ENCODE measurements at regions not wholly inside any gene's neighbourhood (a gene's known extent, or its start where the extent isn't known, plus 50 kb on each side); places are given as distances from the start of the nearest gene placed in this dataset.

GRCh38 chr6:74750826-74751225 lies 455.0 kb downstream of the COL12A1 start:
- Mint-ChIP-seq H3K27ac (no peak overlapping the region), H3K27me3 (no peaks in the 10 kb centered on the region), H3K36me3 (no peaks in the 10 kb centered on the region), H3K4me1 (no peaks in the 10 kb centered on the region), H3K9me3 (peaks cover 0 to 2% (median 0%) of the 10 kb centered on the region in 7 donors), H3K4me3 (no peak overlapping the region)
- ATAC-seq (ENCODE audit: low read depth in 2 of 2) (no peak), DNase-seq (no peak)
- H3K4me3 ChIP-seq (ENCODE audit: low read depth, low read length) = no peak overlapping the region
- H3K36me3 ChIP-seq (ENCODE audit: control insufficient read depth, insufficient read depth, low read length) = no peaks in the 10 kb centered on the region
- H3K4me1 ChIP-seq (ENCODE audit: control insufficient read depth, insufficient read depth, low read length, poor library complexity, severe bottlenecking) = no peaks in the 10 kb centered on the region
- no peak overlapping the region for H3K27ac ChIP-seq (ENCODE audit: insufficient read depth, low read length, poor library complexity, severe bottlenecking)
- no peaks in the 10 kb centered on the region for H3K27me3 ChIP-seq (ENCODE audit: control insufficient read depth, insufficient read depth, low read length)
- no peaks in the 10 kb centered on the region for H3K9me3 ChIP-seq (ENCODE audit: control insufficient read depth in 2 of 2, low read length in 2 of 2)

DNA sequence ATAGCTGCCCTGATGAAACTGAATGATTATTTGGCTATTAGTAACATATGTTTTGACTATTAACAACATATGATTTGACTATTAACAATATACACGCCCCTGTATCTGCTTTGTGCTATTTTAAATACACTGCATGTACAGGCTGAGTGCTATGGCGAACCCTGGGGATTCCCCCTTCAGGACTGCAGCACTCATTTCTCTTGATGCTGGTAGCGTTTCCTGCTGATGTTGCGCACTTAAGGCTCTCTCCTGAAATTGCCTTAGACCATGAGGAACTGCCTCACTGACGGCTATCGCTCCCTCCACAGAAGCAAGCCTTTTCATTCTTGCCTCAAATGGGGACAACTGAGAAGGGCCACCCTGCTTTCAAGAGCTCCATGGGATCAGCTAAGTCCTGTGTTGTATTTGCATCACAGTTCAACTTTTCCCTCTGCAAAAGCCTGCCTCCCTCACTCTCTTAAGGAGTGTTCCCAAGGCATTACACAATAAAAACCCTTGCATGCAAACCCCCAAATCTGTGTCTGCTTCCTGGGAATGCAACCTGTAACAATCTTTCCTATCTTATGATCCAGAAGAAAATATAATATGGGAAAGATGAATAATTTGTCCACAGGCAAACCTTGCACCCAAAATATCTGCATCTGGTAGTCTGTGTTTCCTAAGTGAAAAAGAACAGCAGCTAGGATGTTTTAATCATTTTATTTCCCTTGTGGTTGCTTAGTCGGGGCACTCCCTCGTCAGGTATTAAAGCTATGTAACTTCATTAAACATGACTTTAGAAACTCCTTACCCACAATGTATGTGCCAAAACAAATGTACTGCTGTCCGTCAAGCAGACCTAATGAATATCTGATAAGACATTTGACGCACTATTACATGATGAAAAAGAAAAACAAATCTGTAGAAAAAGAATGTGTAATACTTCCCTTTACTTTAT lies 456.4 kb downstream of the COL12A1 start:
- Mint-ChIP-seq H3K27ac (no peak overlapping the region), H3K27me3 (no peaks in the 10 kb centered on the region), H3K36me3 (no peaks in the 10 kb centered on the region), H3K4me3 (no peak overlapping the region), H3K4me1 (no peaks in the 10 kb centered on the region), H3K9me3 (peaks cover 0 to 2% (median 0%) of the 10 kb centered on the region in 7 donors)
- Histone ChIP-seq H3K36me3 (ENCODE audit: control insufficient read depth, insufficient read depth, low read length) (no peaks in the 10 kb centered on the region), H3K4me1 (ENCODE audit: control insufficient read depth, insufficient read depth, low read length, poor library complexity, severe bottlenecking) (no peaks in the 10 kb centered on the region), H3K27me3 (ENCODE audit: control insufficient read depth, insufficient read depth, low read length) (no peaks in the 10 kb centered on the region), H3K27ac (ENCODE audit: insufficient read depth, low read length, poor library complexity, severe bottlenecking) (no peak overlapping the region), H3K9me3 (ENCODE audit: control insufficient read depth in 2 of 2, low read length in 2 of 2) (no peaks in the 10 kb centered on the region), H3K4me3 (ENCODE audit: low read depth, low read length) (no peak overlapping the region)
- no peak for DNase-seq
- ATAC-seq (ENCODE audit: low read depth in 2 of 2) = no peak

GRCh38 chr6:74745670-74746069 lies 460.2 kb downstream of the COL12A1 start:
- Histone ChIP-seq H3K4me1 (ENCODE audit: control insufficient read depth, insufficient read depth, low read length, poor library complexity, severe bottlenecking) (no peaks in the 10 kb centered on the region), H3K36me3 (ENCODE audit: control insufficient read depth, insufficient read depth, low read length) (no peaks in the 10 kb centered on the region), H3K27ac (ENCODE audit: insufficient read depth, low read length, poor library complexity, severe bottlenecking) (no peak overlapping the region), H3K9me3 (ENCODE audit: control insufficient read depth in 2 of 2, low read length in 2 of 2) (no peaks in the 10 kb centered on the region), H3K27me3 (ENCODE audit: control insufficient read depth, insufficient read depth, low read length) (no peaks in the 10 kb centered on the region), H3K4me3 (ENCODE audit: low read depth, low read length) (no peak overlapping the region)
- DNase-seq (no peak), ATAC-seq (ENCODE audit: low read depth in 2 of 2) (no peak)
- no peak overlapping the region for H3K27ac Mint-ChIP-seq
- peaks cover 0 to 3% (median 0%) of the 10 kb centered on the region in 7 donors for H3K9me3 Mint-ChIP-seq
- H3K27me3 Mint-ChIP-seq = no peaks in the 10 kb centered on the region
- H3K4me3 Mint-ChIP-seq = no peak overlapping the region
- H3K36me3 Mint-ChIP-seq = no peaks in the 10 kb centered on the region
- no peaks in the 10 kb centered on the region for H3K4me1 Mint-ChIP-seq

DNA sequence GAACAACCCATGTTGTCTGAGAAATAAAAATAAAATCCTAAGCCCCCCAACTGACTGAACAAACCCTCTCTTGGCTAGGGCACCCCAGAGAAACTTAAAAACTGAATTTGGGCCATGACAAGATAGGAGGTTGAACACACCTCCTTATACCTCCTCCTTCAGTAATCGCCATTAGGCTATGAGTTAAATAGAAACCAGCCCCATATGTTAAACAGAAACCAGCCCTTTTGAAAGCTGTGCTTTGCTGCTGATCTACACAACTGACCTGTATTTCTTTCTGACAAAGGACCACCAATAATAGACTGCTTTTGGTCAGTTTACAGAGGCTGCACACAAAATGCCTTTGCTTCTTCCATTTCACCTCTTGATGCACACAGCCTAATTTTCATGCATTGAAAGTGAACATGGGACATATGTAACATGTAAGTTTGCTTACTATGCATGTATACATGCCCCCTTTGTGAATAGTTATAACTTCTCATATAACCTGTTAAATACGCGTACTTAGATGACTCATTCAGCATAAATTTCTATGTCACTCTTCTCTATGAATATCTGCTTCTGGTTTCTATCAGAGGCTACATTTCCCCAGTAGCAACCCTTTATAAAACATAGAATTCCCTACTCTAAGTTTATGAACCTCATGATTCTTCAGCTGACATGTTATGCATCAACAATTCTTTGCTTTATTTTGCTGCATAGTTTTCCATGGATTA lies 462.9 kb downstream of the COL12A1 start:
- ATAC-seq (ENCODE audit: low read depth in 2 of 2) (no peak), DNase-seq (no peak)
- no peak overlapping the region for H3K27ac ChIP-seq (ENCODE audit: insufficient read depth, low read length, poor library complexity, severe bottlenecking)
- no peaks in the 10 kb centered on the region for H3K27me3 ChIP-seq (ENCODE audit: control insufficient read depth, insufficient read depth, low read length)
- Mint-ChIP-seq H3K36me3 (no peaks in the 10 kb centered on the region), H3K9me3 (peaks cover 0 to 4% (median 0%) of the 10 kb centered on the region in 7 donors), H3K27ac (no peak overlapping the region), H3K4me3 (no peak overlapping the region), H3K4me1 (no peaks in the 10 kb centered on the region), H3K27me3 (no peaks in the 10 kb centered on the region)
- no peak overlapping the region for H3K4me3 ChIP-seq (ENCODE audit: low read depth, low read length)
- H3K4me1 ChIP-seq (ENCODE audit: control insufficient read depth, insufficient read depth, low read length, poor library complexity, severe bottlenecking) = no peaks in the 10 kb centered on the region
- no peaks in the 10 kb centered on the region for H3K9me3 ChIP-seq (ENCODE audit: control insufficient read depth in 2 of 2, low read length in 2 of 2)
- no peaks in the 10 kb centered on the region for H3K36me3 ChIP-seq (ENCODE audit: control insufficient read depth, insufficient read depth, low read length)

DNA sequence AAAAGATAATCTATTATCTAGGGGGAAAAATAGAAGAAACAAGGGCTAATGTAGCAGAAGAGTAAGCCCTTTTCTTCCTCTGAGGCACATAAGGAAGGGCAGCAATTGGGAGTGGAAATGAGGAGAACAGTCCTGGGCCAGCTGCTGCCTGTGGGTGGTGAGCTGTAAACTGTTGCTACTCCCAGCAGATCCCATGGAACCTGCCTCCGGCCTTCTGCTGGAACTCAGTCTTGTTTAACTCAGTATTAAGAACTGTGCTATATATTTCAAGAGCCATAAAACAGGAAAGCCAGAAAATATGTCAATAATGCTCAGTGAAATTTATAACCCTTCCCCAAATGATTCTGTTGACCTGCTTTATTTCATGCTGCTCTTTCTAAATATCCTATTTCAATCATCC lies 464.2 kb downstream of the COL12A1 start:
- Mint-ChIP-seq H3K27me3 (no peaks in the 10 kb centered on the region), H3K9me3 (peaks cover 0 to 5% (median 4%) of the 10 kb centered on the region in 7 donors), H3K4me3 (no peak overlapping the region), H3K4me1 (no peaks in the 10 kb centered on the region), H3K36me3 (no peaks in the 10 kb centered on the region), H3K27ac (no peak overlapping the region)
- Histone ChIP-seq H3K4me3 (ENCODE audit: low read depth, low read length) (no peak overlapping the region), H3K36me3 (ENCODE audit: control insufficient read depth, insufficient read depth, low read length) (no peaks in the 10 kb centered on the region), H3K27ac (ENCODE audit: insufficient read depth, low read length, poor library complexity, severe bottlenecking) (no peak overlapping the region), H3K4me1 (ENCODE audit: control insufficient read depth, insufficient read depth, low read length, poor library complexity, severe bottlenecking) (no peaks in the 10 kb centered on the region), H3K27me3 (ENCODE audit: control insufficient read depth, insufficient read depth, low read length) (no peaks in the 10 kb centered on the region), H3K9me3 (ENCODE audit: control insufficient read depth in 2 of 2, low read length in 2 of 2) (no peaks in the 10 kb centered on the region)
- DNase-seq (no peak), ATAC-seq (ENCODE audit: low read depth in 2 of 2) (no peak)

DNA sequence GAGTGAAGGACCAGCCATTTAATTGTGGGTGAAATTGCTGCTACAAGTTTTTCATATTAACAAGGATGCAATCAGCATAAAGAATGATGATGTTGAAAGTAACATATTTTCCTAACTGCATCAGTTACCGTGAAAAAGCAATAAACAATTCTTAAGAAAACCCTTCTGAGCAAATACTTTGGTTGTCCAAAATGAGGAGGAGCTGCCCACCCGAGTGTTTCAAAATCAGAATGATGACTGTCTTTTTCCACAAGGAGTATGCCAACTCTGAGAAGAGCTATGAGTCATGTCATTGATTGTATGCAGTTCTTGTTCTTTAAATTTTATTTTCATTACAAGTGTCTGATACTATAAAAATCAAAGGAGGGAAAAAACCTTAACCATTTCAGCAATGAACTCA lies 470.5 kb downstream of the COL12A1 start:
- no peaks in the 10 kb centered on the region for H3K27me3 ChIP-seq (ENCODE audit: control insufficient read depth, insufficient read depth, low read length)
- no peak overlapping the region for H3K4me3 ChIP-seq (ENCODE audit: low read depth, low read length)
- no peak overlapping the region for H3K4me3 Mint-ChIP-seq
- no peak for DNase-seq
- no peaks in the 10 kb centered on the region for H3K4me1 ChIP-seq (ENCODE audit: control insufficient read depth, insufficient read depth, low read length, poor library complexity, severe bottlenecking)
- no peak for ATAC-seq (ENCODE audit: low read depth in 2 of 2)
- H3K9me3 Mint-ChIP-seq = peaks cover 0 to 12% (median 4%) of the 10 kb centered on the region in 7 donors
- H3K27me3 Mint-ChIP-seq = no peaks in the 10 kb centered on the region
- H3K27ac Mint-ChIP-seq = no peak overlapping the region
- H3K36me3 Mint-ChIP-seq = no peaks in the 10 kb centered on the region
- no peak overlapping the region for H3K27ac ChIP-seq (ENCODE audit: insufficient read depth, low read length, poor library complexity, severe bottlenecking)
- H3K9me3 ChIP-seq (ENCODE audit: control insufficient read depth in 2 of 2, low read length in 2 of 2) = no peaks in the 10 kb centered on the region
- no peaks in the 10 kb centered on the region for H3K4me1 Mint-ChIP-seq
- no peaks in the 10 kb centered on the region for H3K36me3 ChIP-seq (ENCODE audit: control insufficient read depth, insufficient read depth, low read length)

GRCh38 chr6:74734901-74735300 lies 471.0 kb downstream of the COL12A1 start:
- Mint-ChIP-seq H3K4me1 (no peaks in the 10 kb centered on the region), H3K27me3 (no peaks in the 10 kb centered on the region), H3K4me3 (no peak overlapping the region), H3K9me3 (peaks cover 0 to 12% (median 4%) of the 10 kb centered on the region in 7 donors), H3K27ac (no peak overlapping the region), H3K36me3 (no peaks in the 10 kb centered on the region)
- Histone ChIP-seq H3K9me3 (ENCODE audit: control insufficient read depth in 2 of 2, low read length in 2 of 2) (no peaks in the 10 kb centered on the region), H3K4me1 (ENCODE audit: control insufficient read depth, insufficient read depth, low read length, poor library complexity, severe bottlenecking) (no peaks in the 10 kb centered on the region), H3K4me3 (ENCODE audit: low read depth, low read length) (no peak overlapping the region), H3K36me3 (ENCODE audit: control insufficient read depth, insufficient read depth, low read length) (no peaks in the 10 kb centered on the region), H3K27ac (ENCODE audit: insufficient read depth, low read length, poor library complexity, severe bottlenecking) (no peak overlapping the region), H3K27me3 (ENCODE audit: control insufficient read depth, insufficient read depth, low read length) (no peaks in the 10 kb centered on the region)
- ATAC-seq (ENCODE audit: low read depth in 2 of 2) (no peak), DNase-seq (no peak)

All from CD4-positive, CD25-positive, alpha-beta regulatory T cell (primary cell).